SIG-M5 treated with dmso at 0.1 percent for 504 hours (cell line): ENCODE measurements at regions not wholly inside any gene's neighbourhood (a gene's known extent, or its start where the extent isn't known, plus 50 kb on each side); places are given as distances from the start of the nearest gene placed in this dataset.

Experiments used
- DNase-seq: peaks from one replicate; lab custom pipeline; 2025; ENCODE audit not compliant: unreplicated experiment; lab: John Stamatoyannopoulos, UW

DNA sequence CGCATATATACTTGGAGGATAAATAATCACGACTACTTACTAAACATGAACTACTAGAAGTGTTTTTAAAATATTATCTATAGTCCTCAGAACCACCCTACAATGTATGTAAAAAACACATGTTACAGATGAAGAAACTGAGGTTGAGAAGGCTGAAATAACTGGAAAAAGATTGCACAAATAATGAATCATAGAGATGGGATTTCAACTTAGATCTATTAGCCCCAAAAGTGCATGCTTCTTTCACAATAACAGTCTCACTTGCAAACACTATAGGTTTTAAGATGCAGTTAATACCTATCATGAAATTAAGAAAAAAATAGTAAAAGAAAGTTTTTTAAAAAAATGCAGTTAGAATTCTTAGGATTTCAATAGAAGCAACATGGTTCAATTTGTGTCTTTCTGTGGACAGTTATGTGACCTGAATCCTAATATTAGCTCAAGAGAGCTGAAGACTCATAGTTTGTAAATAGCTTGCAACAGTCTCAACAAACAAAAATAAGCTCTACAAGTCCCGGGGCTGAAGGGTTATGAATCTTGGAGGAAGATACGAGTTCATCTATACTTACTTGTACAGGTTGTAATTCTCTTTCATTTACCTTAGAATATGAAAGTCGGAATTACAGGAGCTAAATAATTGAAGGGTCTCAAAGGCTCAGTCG is 58.6 kb upstream of the NTPCR start:
- DNase-seq, result peak; percentile 25

DNA sequence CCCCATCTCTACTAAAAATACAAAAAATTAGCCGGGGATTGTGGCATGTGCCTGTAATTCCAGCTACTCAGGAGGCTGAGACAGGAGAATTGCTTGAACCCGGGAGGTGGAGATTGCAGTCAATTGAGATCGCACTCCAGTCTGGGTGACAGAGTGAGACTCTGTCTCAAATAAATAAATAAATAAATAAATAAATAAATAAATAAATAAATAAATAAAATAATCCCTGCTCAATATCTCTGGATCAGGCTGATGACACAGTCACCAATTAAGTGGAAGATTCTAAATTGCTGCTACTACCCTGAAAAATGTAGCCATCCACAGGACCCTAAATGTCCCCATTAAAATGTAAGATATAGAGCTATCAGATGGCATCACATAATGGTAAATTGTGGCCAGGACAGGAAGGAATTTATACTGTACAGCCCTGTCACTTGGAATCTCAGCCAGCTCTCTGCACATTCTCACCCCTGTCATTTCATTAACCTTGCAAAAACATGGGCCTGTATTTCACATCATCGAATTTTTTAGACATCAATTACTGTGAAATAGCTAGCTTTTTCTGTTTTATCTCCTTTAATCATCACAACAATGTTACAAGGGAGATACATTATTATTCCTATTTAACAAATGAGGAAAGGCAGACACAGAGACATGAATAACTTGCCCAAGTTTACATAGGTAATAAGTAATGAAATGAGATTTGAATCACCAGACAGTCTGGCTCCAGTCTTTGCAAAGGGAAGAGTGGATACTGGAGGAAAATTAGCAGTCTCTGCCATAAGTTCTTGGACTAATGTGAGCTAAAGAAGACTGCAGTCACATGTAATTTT is 56.7 kb upstream of the NTPCR start:
- DNase-seq, result no peak

DNA sequence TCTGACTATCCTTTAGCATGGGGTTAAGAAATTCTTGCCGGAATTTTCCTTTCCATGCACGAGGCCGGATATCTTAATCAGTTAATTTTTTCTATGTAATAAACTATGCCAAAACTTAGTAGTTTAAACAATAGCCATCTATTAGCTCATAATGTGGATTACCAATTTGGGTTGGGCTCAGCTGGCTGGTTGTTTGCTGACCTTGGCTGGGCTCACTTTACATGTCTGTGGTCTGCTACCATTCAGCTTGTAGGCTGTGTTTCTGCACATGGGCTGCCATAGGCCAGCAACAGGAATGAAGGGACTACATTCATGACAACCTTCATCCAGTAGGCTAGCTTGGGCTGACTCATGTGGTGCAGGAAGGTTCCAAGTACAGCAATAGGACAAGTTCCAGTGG is 56.0 kb upstream of the NTPCR start:
- DNase-seq, result no peak

DNA sequence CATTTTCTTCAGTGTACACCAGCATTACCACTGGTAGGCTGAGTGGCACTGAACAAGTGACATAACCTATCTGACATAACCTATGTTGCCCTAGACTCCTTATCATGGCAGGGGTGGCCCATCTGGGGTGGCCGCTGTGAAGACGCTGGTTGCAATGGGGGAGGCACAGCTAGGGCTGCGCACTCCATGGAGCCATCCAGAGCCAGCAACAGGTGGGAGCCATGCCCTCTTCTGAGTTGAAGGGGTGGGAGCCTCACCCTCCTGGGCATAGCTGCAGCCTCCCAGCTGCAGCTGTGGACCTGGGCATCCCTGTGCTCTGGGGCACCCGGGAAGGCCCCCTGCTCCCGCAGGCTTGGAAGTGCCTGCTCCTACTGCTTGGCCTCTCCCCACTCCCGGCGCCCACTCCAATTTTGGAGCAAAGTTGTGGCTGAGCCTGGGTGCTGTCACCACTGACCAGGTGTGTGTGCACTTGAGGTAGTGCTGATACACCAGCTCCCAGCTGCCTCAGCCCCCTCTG is 52.4 kb upstream of the NTPCR start:
- no peak for DNase-seq

DNA sequence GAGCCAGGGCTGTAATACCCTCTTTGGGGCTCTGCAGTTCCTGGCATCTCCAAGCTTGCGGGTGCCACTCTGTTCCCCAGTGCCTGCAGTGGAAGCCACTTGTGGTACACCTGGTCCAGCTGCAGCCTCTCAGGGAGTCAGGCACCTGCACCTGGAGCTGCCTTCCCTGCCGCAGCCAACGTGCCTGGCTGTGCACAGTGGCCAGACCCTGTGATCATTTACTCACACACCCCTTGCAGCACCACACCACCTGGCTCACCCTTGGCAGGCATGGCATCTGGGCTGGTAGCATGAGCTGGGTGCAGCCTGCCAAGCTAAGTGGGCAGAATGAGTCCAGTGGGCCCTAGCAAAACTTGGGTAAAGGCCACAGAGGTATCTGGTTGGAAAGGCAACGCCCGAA is 51.1 kb upstream of the NTPCR start:
- no peak for DNase-seq

DNA sequence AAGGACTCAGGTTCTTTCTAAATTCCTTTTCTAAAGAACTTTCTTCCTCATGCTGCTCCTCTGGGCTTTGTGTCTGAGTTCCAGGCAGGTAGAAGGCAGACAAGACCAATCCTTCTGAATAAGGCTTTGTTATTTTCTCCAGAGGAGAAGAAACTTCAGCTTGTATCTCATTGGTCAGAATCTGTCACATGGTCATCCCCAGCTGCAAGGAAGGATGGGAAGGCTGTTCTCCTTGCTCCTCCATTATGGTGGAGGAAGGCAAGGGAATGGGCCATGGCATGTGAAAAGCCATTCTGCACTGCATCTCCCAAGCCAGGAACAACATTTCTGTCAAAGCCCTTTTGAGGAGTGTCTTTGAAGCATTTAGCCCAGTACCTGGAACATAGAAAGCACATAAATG is 50.6 kb upstream of the NTPCR start:
- no peak for DNase-seq
